ENCODE measurements at regions not wholly inside any gene's neighbourhood (a gene's known extent, or its start where the extent isn't known, plus 50 kb on each side); places are given as distances from the start of the nearest gene placed in this dataset.
A peak's percentile ranks its signal among the peaks of the same experiment; 100 is the strongest.
"Not testable (repeated sequence)": the region's sequence is repeated elsewhere in the genome, so short reads cannot be mapped to it uniquely, and the experiment has no call there.

GRCh38 chr21:14058566-14058965 lies 152.2 kb downstream of the LIPI start:
- DNase-seq (ENCODE audit: low read depth in 1 of 2, low spot score in 1 of 2): no peak

- not testable (repeated sequence) for DNase-seq (ENCODE audit: low read depth in 1 of 2, low spot score in 1 of 2)
Measured at GRCh38 chr21:14057841-14058481, 152.8 kb downstream of the LIPI start.

- DNase-seq (ENCODE audit: low read depth in 1 of 2, low spot score in 1 of 2): no peak
Measured at GRCh38 chr21:14057313-14057712, 153.4 kb downstream of the LIPI start.

GRCh38 chr21:14056771-14057191 lies 154.0 kb downstream of the LIPI start:
- no peak for DNase-seq (ENCODE audit: low read depth in 1 of 2, low spot score in 1 of 2)

GRCh38 chr21:14055746-14056515 lies 154.8 kb downstream of the LIPI start:
- DNase-seq (ENCODE audit: low read depth in 1 of 2, low spot score in 1 of 2): not testable (repeated sequence)

- DNase-seq (ENCODE audit: low read depth in 1 of 2, low spot score in 1 of 2): no peak
Measured at GRCh38 chr21:14054682-14055081, 156.1 kb downstream of the LIPI start.

GRCh38 chr21:14050121-14050520 lies 160.6 kb downstream of the LIPI start:
- no peak for DNase-seq (ENCODE audit: low read depth in 1 of 2, low spot score in 1 of 2)

- DNase-seq (ENCODE audit: low read depth in 1 of 2, low spot score in 1 of 2): no peak
Measured at GRCh38 chr21:14046401-14046800, 164.4 kb downstream of the LIPI start.

- no peak for DNase-seq (ENCODE audit: low read depth in 1 of 2, low spot score in 1 of 2)
Measured at GRCh38 chr21:14040386-14040785, 170.4 kb downstream of the LIPI start.

- not testable (repeated sequence) for DNase-seq (ENCODE audit: low read depth in 1 of 2, low spot score in 1 of 2)
Measured at GRCh38 chr21:14028619-14029018, 182.1 kb downstream of the LIPI start.

- DNase-seq (ENCODE audit: low read depth in 1 of 2, low spot score in 1 of 2): peak; percentile 64 to 72
Measured at GRCh38 chr21:14027235-14027869, 183.4 kb downstream of the LIPI start.

GRCh38 chr21:14020108-14020507 lies 190.6 kb downstream of the LIPI start:
- DNase-seq (ENCODE audit: low read depth in 1 of 2, low spot score in 1 of 2): not testable (repeated sequence)

GRCh38 chr21:14015841-14016240 lies 194.9 kb downstream of the LIPI start:
- not testable (repeated sequence) for DNase-seq (ENCODE audit: low read depth in 1 of 2, low spot score in 1 of 2)

- DNase-seq (ENCODE audit: low read depth in 1 of 2, low spot score in 1 of 2): not testable (repeated sequence)
Measured at GRCh38 chr21:14013623-14014498, 196.9 kb downstream of the LIPI start.

- DNase-seq (ENCODE audit: low read depth in 1 of 2, low spot score in 1 of 2): no peak
Measured at GRCh38 chr21:14013056-14013603, 197.6 kb downstream of the LIPI start.

GRCh38 chr21:14012409-14012808 lies 198.3 kb downstream of the LIPI start:
- no peak for DNase-seq (ENCODE audit: low read depth in 1 of 2, low spot score in 1 of 2)

GRCh38 chr21:14011751-14012150 lies 199.0 kb downstream of the LIPI start:
- not testable (repeated sequence) for DNase-seq (ENCODE audit: low read depth in 1 of 2, low spot score in 1 of 2)

- DNase-seq (ENCODE audit: low read depth in 1 of 2, low spot score in 1 of 2): not testable (repeated sequence)
Measured at GRCh38 chr21:14011149-14011548, 199.6 kb downstream of the LIPI start.

GRCh38 chr21:14010729-14011128 lies 200.0 kb downstream of the LIPI start:
- DNase-seq (ENCODE audit: low read depth in 1 of 2, low spot score in 1 of 2): no peak

GRCh38 chr21:14009990-14010389 lies 200.8 kb downstream of the LIPI start:
- DNase-seq (ENCODE audit: low read depth in 1 of 2, low spot score in 1 of 2): not testable (repeated sequence)

Measured in stimulated activated CD4-positive, alpha-beta T cell treated with anti-CD3 and anti-CD28 coated beads, Interleukin-15, amount 100 ng/mL, for 1 hour (primary cell).